Activated CD8-positive, alpha-beta T cell treated with anti-CD3 and anti-CD28 coated beads for 36 hours (primary cell): ENCODE measurements at regions not wholly inside any gene's neighbourhood (a gene's known extent, or its start where the extent isn't known, plus 50 kb on each side); places are given as distances from the start of the nearest gene placed in this dataset.

Experiments used
- ATAC-seq: fragments of 200-7000 bp; cut with Tn5 transposase; one replicate; pipeline ENCODE4 v1.10.0; 2021; ENCODE audit warnings: mild to moderate bottlenecking, moderate library complexity
- CTCF ChIA-PET: fragments of 350-600 bp; sonication (Branson Sonifier 250); formaldehyde crosslinking; loops from one replicate; lab custom pipeline; 2021; ENCODE audit warnings: antibody characterized with exemption; lab: Charles Lee
- POLR2A ChIA-PET: fragments of 350-600 bp; sonication (Branson Sonifier 250); formaldehyde crosslinking; loops from one replicate; lab custom pipeline; 2021; ENCODE audit warnings: antibody characterized with exemption; lab: Charles Lee
- DNase-seq: peaks from one replicate; pipeline ENCODE4 v3.0.0-alpha.2; 2020
- H3K27ac Mint-ChIP-seq: one replicate; pipeline ENCODE4 v1.8.0; 2021; ENCODE audit warnings: mild to moderate bottlenecking, mixed read lengths
- H3K27me3 Mint-ChIP-seq: one replicate; pipeline ENCODE4 v1.8.0; 2021; ENCODE audit warnings: mixed read lengths
- H3K36me3 Mint-ChIP-seq: one replicate; pipeline ENCODE4 v1.8.0; 2021; ENCODE audit warnings: low read depth, mixed read lengths
- H3K4me1 Mint-ChIP-seq: one replicate; pipeline ENCODE4 v1.8.0; 2021; ENCODE audit warnings: low read depth, mixed read lengths
- H3K4me3 Mint-ChIP-seq: one replicate; pipeline ENCODE4 v1.8.0; 2021; ENCODE audit warnings: mild to moderate bottlenecking, moderate library complexity, mixed read lengths
- H3K9me3 Mint-ChIP-seq: one replicate; pipeline ENCODE4 v1.8.0; 2021; ENCODE audit warnings: mixed read lengths
- CTCF ChIP-seq: fragments of 200-600 bp; IDR thresholded peaks from one replicate; pipeline ENCODE4 v1.8.0; 2022; ENCODE audit warnings: antibody characterized with exemption, mild to moderate bottlenecking
- intact Hi-C: fragments of 100-400 bp; cut with micrococcal nuclease; formaldehyde crosslinking; loops from one replicate; pipeline ENCODE4 v1.10.0; 2022

GRCh38 chr1:61518670-61519400, 206.1 kb downstream of the TM2D1 start:
- no peak for TF ChIP-seq CTCF
- POLR2A ChIA-PET, result interaction anchor here (0.6 kb wide), 1 partner anchor 371 kb away, joined by 4 read pairs; no protein-coding TSS in a partner anchor
- intact Hi-C loops, result no loop called here
- DNase-seq, result no peak
- no peak for ATAC-seq
- peaks cover 2% of the 10 kb centered on the region for H3K27me3 Mint-ChIP-seq
- H3K4me1 Mint-ChIP-seq, result no peaks in the 10 kb centered on the region
- no peaks in the 10 kb centered on the region for H3K9me3 Mint-ChIP-seq
- no peak overlapping the region for H3K4me3 Mint-ChIP-seq
- CTCF ChIA-PET, result no interaction called here
- no peaks in the 10 kb centered on the region for H3K36me3 Mint-ChIP-seq
- H3K27ac Mint-ChIP-seq, result no peak overlapping the region

- ChIA-PET CTCF (no interaction called here), POLR2A (no interaction called here)
- ATAC-seq (no peak), DNase-seq (no peak)
- H3K4me1 Mint-ChIP-seq, result no peaks in the 10 kb centered on the region
- intact Hi-C loops, result no loop called here
- no peak overlapping the region for H3K27ac Mint-ChIP-seq
- no peak for TF ChIP-seq CTCF
- peaks cover 2% of the 10 kb centered on the region for H3K27me3 Mint-ChIP-seq
- H3K9me3 Mint-ChIP-seq, result no peaks in the 10 kb centered on the region
- no peak overlapping the region for H3K4me3 Mint-ChIP-seq
- H3K36me3 Mint-ChIP-seq, result no peaks in the 10 kb centered on the region
Measured at GRCh38 chr1:61517345-61517744, 207.6 kb downstream of the TM2D1 start.

DNA sequence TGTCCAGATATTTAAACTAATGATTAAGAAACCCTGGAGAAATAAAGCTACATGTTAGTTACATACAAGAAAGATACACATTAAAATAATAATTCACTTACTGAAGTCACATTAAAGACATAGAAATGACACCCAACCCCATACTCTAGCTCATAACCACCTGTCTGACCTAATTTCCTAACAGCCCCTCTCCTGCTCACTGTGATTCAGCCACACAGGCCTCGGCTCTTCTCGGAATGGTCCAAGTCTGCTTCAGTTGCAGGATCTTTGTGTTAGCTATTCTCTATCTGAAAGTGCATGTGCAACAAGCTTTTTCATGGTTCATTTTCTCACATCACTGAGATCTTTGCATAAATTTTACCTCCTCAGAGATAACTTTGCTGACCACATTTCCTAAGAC, 209.8 kb downstream of the TM2D1 start:
- intact Hi-C loops, result no loop called here
- DNase-seq (no peak), ATAC-seq (no peak)
- no peaks in the 10 kb centered on the region for H3K36me3 Mint-ChIP-seq
- H3K9me3 Mint-ChIP-seq, result no peaks in the 10 kb centered on the region
- no peak overlapping the region for H3K27ac Mint-ChIP-seq
- TF ChIP-seq CTCF, result no peak
- POLR2A ChIA-PET, result no interaction called here
- CTCF ChIA-PET, result no interaction called here
- H3K4me3 Mint-ChIP-seq, result no peak overlapping the region
- H3K4me1 Mint-ChIP-seq, result no peaks in the 10 kb centered on the region
- H3K27me3 Mint-ChIP-seq, result no peaks in the 10 kb centered on the region
